ENCODE measurements at regions not wholly inside any gene's neighbourhood (a gene's known extent, or its start where the extent isn't known, plus 50 kb on each side); places are given as distances from the start of the nearest gene placed in this dataset.

GRCh38 chr6:74901576-74901975 lies 304.3 kb downstream of the COL12A1 start:
- Histone ChIP-seq H3K36me3 (ENCODE audit: insufficient read depth, low read length) (no peaks in the 10 kb centered on the region), H3K9me3 (ENCODE audit: low read length) (no peaks in the 10 kb centered on the region), H3K79me2 (ENCODE audit: insufficient read depth, low read depth, low read length) (no peaks in the 10 kb centered on the region), H3K9me2 (ENCODE audit: insufficient read depth, low read length) (no peaks in the 10 kb centered on the region), H3K4me1 (ENCODE audit: insufficient read depth, low read length, poor library complexity, severe bottlenecking) (no peaks in the 10 kb centered on the region), H3K4me2 (ENCODE audit: low read length) (no peak overlapping the region), H2AFZ (ENCODE audit: low read length) (no peak overlapping the region), H3K27ac (ENCODE audit: low read depth, low read length, poor library complexity, severe bottlenecking) (no peak overlapping the region), H4K20me1 (ENCODE audit: insufficient read depth, low read length) (no peaks in the 10 kb centered on the region), H3K4me3 (ENCODE audit: low read depth, low read length, poor library complexity, severe bottlenecking) (no peak overlapping the region)
- CTCF ChIA-PET (ENCODE audit: unreplicated experiment), result no interaction called here
- intact Hi-C loops (cut with micrococcal nuclease; ENCODE audit: unreplicated experiment), result no loop called here
- TF ChIP-seq EZH2phosphoT487 (IDR thresholded peaks at IDR 0.05; ENCODE audit: borderline replicate concordance, low read depth, low read length), result no peak
- no peak for TF ChIP-seq CTCF (conservative IDR thresholded peaks at IDR 0.05; ENCODE audit: low read length)
- BruUV-seq (replicated peaks), result no TSS peak
- no peak for DNase-seq (ENCODE audit: low spot score)
- POLR2A ChIA-PET, result interaction anchor here (0.6 kb wide), 2 partner anchors 63 to 337 kb away, joined by 3 read pairs; no protein-coding TSS in a partner anchor

GRCh38 chr6:74899416-74899815 lies 306.4 kb downstream of the COL12A1 start:
- intact Hi-C loops (cut with micrococcal nuclease; ENCODE audit: unreplicated experiment), result no loop called here
- BruUV-seq (replicated peaks), result no TSS peak

More at GRCh38 chr6:74899416-74899815, 306.4 kb downstream of the COL12A1 start:
- H2AFZ ChIP-seq (ENCODE audit: low read length), result no peak overlapping the region
- no peaks in the 10 kb centered on the region for H3K4me1 ChIP-seq (ENCODE audit: insufficient read depth, low read length, poor library complexity, severe bottlenecking)
- no peak overlapping the region for H3K27ac ChIP-seq (ENCODE audit: low read depth, low read length, poor library complexity, severe bottlenecking)
- no peak for DNase-seq (ENCODE audit: low spot score)
- 0 out of 2 replicates have a peak, but pooled peaks have one; percentile 32 for TF ChIP-seq CTCF (conservative IDR thresholded peaks at IDR 0.05; ENCODE audit: low read length)
- TF ChIP-seq EZH2phosphoT487 (IDR thresholded peaks at IDR 0.05; ENCODE audit: borderline replicate concordance, low read depth, low read length), result no peak
- H3K36me3 ChIP-seq (ENCODE audit: insufficient read depth, low read length), result no peaks in the 10 kb centered on the region
- no peaks in the 10 kb centered on the region for H3K9me3 ChIP-seq (ENCODE audit: low read length)
- no peak overlapping the region for H3K4me3 ChIP-seq (ENCODE audit: low read depth, low read length, poor library complexity, severe bottlenecking)
- CTCF ChIA-PET (ENCODE audit: unreplicated experiment), result no interaction called here
- H4K20me1 ChIP-seq (ENCODE audit: insufficient read depth, low read length), result no peaks in the 10 kb centered on the region
- H3K9me2 ChIP-seq (ENCODE audit: insufficient read depth, low read length), result no peaks in the 10 kb centered on the region
- no peaks in the 10 kb centered on the region for H3K79me2 ChIP-seq (ENCODE audit: insufficient read depth, low read depth, low read length)
- H3K4me2 ChIP-seq (ENCODE audit: low read length), result no peak overlapping the region
- POLR2A ChIA-PET, result interaction anchor here (0.6 kb wide), 1 partner anchor 60 kb away, joined by 3 read pairs; no protein-coding TSS in a partner anchor
